OCI-LY7 (cell line): ENCODE measurements at regions not wholly inside any gene's neighbourhood (a gene's known extent, or its start where the extent isn't known, plus 50 kb on each side); places are given as distances from the start of the nearest gene placed in this dataset.

Experiments used
- BruUV-seq: library from RNA; stranded (reverse); fragments of 400-500 nt; replicated peaks from 2 replicates; lab custom pipeline; 2021; lab: Mats Ljungman, UMichigan
- CTCF ChIA-PET: fragments of 300-600 bp; sonication (Branson Sonifier 250); formaldehyde crosslinking; loops from one replicate; lab custom pipeline; 2022; ENCODE audit warnings: antibody characterized with exemption; ENCODE audit not compliant: unreplicated experiment; lab: Charles Lee
- POLR2A ChIA-PET: fragments of 300-600 bp; sonication (Branson Sonifier 250); formaldehyde crosslinking; loops from one replicate; lab custom pipeline; 2022; ENCODE audit warnings: antibody characterized with exemption; lab: Charles Lee
- DNase-seq: peaks from one replicate; pipeline ENCODE4 v3.0.0-alpha.2; 2015; ENCODE audit warnings: low spot score
- H2AFZ ChIP-seq: fragments of 200-600 bp; sonication (generic), shearing (Covaris generic); 2 replicates; pipeline ENCODE4 v1.6.1; 2014; ENCODE audit warnings: mild to moderate bottlenecking, antibody characterized with exemption, low read length, moderate library complexity
- H3K27ac ChIP-seq: fragments of 200-600 bp; sonication (generic); 2 replicates; pipeline ENCODE4 v1.5.1; 2014; ENCODE audit warnings: mixed run types, low read depth, mild to moderate bottlenecking, moderate library complexity, low read length, inconsistent platforms; ENCODE audit not compliant: poor library complexity, severe bottlenecking
- H3K36me3 ChIP-seq: fragments of 200-600 bp; sonication (generic); 2 replicates; pipeline ENCODE4 v1.6.1; 2014; ENCODE audit warnings: mild to moderate bottlenecking, antibody characterized with exemption, low read length, moderate library complexity, mixed read lengths; ENCODE audit not compliant: insufficient read depth
- H3K4me1 ChIP-seq: fragments of 200-600 bp; sonication (generic); 2 replicates; pipeline ENCODE4 v1.5.1; 2014; ENCODE audit warnings: mild to moderate bottlenecking, low read length; ENCODE audit not compliant: insufficient read depth, poor library complexity, severe bottlenecking
- H3K4me2 ChIP-seq: fragments of 200-600 bp; sonication (generic); 2 replicates; pipeline ENCODE4 v1.6.1; 2014; ENCODE audit warnings: mild to moderate bottlenecking, low read length
- H3K4me3 ChIP-seq: fragments of 200-600 bp; sonication (generic); 2 replicates; pipeline ENCODE4 v1.5.1; 2014; ENCODE audit warnings: mild to moderate bottlenecking, low read depth, low read length; ENCODE audit not compliant: poor library complexity, severe bottlenecking
- H3K79me2 ChIP-seq: fragments of 200-600 bp; sonication (generic); 2 replicates; pipeline ENCODE4 v1.6.1; 2016; ENCODE audit warnings: low read depth, mild to moderate bottlenecking, low read length, moderate library complexity, mixed read lengths; ENCODE audit not compliant: insufficient read depth
- H3K9me2 ChIP-seq: fragments of 200-600 bp; sonication (generic); 2 replicates; pipeline ENCODE4 v1.6.1; 2016; ENCODE audit warnings: mild to moderate bottlenecking, low read length, mixed read lengths; ENCODE audit not compliant: insufficient read depth
- H3K9me3 ChIP-seq: fragments of 200-600 bp; sonication (generic); 2 replicates; pipeline ENCODE4 v1.6.1; 2014; ENCODE audit warnings: mild to moderate bottlenecking, mixed run types, low read length, mixed read lengths
- H4K20me1 ChIP-seq: fragments of 200-600 bp; sonication (generic); 2 replicates; pipeline ENCODE4 v1.6.1; 2014; ENCODE audit warnings: mild to moderate bottlenecking, antibody characterized with exemption, low read length, moderate library complexity, mixed read lengths; ENCODE audit not compliant: insufficient read depth
- EZH2phosphoT487 ChIP-seq: fragments of 200-600 bp; sonication (generic); IDR thresholded peaks from 2 replicates; pipeline ENCODE4 v1.6.1; 2018; ENCODE audit warnings: low read depth, borderline replicate concordance, mild to moderate bottlenecking, mixed run types, antibody characterized with exemption, low read length, moderate library complexity, mixed read lengths
- intact Hi-C: fragments of 100-400 bp; cut with micrococcal nuclease; formaldehyde crosslinking; loops from one replicate; pipeline ENCODE4 v1.10.0; 2022; ENCODE audit not compliant: unreplicated experiment
- TF ChIP-seq, protein P1 (sequence below): fragments of 200-600 bp; sonication (generic); conservative IDR thresholded peaks from 2 replicates; pipeline ENCODE4 v1.5.1; 2014; ENCODE audit warnings: mild to moderate bottlenecking, antibody characterized with exemption, low read length, moderate library complexity, mixed read lengths

DNA sequence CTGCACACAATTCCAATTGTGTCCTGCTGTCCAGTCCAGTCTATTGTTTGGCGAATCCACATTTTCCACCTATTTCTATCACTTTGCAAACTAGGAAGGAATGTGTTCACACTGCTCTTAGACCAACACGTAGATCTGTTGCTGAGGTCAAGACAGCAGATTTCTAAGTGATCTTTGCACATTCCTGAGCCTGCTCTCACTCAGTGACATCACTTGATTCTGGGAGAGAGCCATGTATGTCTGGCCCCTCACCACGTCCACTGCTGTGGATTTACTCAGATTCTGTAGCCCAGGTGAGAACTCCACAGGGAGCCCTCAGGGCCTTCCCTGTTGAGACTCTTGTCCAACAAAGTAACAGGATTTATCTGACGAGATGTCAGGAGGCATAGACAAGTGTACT is 317.2 kb downstream of the TSN start:
- Histone ChIP-seq H3K36me3 (no peaks in the 10 kb centered on the region), H3K79me2 (no peaks in the 10 kb centered on the region), H4K20me1 (no peaks in the 10 kb centered on the region), H3K4me2 (no peak overlapping the region), H2AFZ (no peak overlapping the region), H3K27ac (no peak overlapping the region), H3K4me3 (no peak overlapping the region), H3K9me2 (no peaks in the 10 kb centered on the region), H3K4me1 (no peaks in the 10 kb centered on the region), H3K9me3 (no peaks in the 10 kb centered on the region)
- intact Hi-C loops = no loop called here
- no peak for DNase-seq
- BruUV-seq = no TSS peak
- TF ChIP-seq, protein P1, sequence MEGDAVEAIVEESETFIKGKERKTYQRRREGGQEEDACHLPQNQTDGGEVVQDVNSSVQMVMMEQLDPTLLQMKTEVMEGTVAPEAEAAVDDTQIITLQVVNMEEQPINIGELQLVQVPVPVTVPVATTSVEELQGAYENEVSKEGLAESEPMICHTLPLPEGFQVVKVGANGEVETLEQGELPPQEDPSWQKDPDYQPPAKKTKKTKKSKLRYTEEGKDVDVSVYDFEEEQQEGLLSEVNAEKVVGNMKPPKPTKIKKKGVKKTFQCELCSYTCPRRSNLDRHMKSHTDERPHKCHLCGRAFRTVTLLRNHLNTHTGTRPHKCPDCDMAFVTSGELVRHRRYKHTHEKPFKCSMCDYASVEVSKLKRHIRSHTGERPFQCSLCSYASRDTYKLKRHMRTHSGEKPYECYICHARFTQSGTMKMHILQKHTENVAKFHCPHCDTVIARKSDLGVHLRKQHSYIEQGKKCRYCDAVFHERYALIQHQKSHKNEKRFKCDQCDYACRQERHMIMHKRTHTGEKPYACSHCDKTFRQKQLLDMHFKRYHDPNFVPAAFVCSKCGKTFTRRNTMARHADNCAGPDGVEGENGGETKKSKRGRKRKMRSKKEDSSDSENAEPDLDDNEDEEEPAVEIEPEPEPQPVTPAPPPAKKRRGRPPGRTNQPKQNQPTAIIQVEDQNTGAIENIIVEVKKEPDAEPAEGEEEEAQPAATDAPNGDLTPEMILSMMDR = no peak
- no peak for TF ChIP-seq EZH2phosphoT487
- ChIA-PET POLR2A (no interaction called here), CTCF (no interaction called here)

DNA sequence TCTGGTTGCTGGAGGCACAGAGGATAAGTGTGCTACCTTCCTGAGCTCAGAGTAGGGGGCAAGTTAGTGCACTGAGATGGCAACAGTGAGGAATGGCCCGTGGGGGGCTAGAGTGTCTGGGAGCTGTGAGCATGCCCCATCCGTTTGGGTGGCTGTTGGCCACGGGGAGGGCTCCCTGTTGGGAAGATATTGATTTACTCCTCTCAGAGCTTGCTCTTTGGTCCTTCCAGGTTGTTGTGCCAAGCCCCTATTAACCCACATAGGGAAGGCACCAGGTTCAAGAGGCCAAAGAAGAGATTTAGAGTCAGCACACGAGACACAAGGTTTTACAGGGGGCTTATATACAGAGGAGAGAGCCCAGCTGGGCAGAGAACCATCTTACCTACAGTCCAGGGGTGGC is 318.8 kb downstream of the TSN start:
- no peaks in the 10 kb centered on the region for H3K9me2 ChIP-seq
- DNase-seq = no peak
- H3K4me3 ChIP-seq = no peak overlapping the region
- no peaks in the 10 kb centered on the region for H3K79me2 ChIP-seq
- H3K36me3 ChIP-seq = no peaks in the 10 kb centered on the region
- no peak overlapping the region for H3K4me2 ChIP-seq
- no peaks in the 10 kb centered on the region for H3K4me1 ChIP-seq
- no peak overlapping the region for H2AFZ ChIP-seq
- TF ChIP-seq EZH2phosphoT487 = no peak
- TF ChIP-seq, protein P1 = no peak
- BruUV-seq = no TSS peak
- no peak overlapping the region for H3K27ac ChIP-seq
- CTCF ChIA-PET = no interaction called here
- H4K20me1 ChIP-seq = no peaks in the 10 kb centered on the region
- H3K9me3 ChIP-seq = no peaks in the 10 kb centered on the region
- intact Hi-C loops = no loop called here
- POLR2A ChIA-PET = no interaction called here

DNA sequence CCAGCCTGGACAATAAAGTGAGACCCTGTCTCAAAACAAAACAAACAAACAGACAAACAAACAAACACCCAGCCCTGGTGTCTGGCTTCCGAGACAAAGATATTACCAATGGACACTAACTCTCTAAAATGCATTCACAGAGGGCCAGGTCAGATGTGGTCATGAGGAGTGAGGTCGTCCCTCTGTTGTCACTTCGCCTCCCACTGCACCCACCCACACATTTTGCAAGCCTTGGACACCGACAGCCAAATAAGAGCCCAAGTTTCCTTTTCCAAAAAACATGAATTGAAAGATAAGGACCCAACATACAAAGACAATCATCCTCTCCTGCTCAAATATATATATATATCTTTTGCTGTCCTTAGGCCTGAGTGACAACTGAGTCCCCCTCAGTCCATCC is 319.9 kb downstream of the TSN start:
- no peaks in the 10 kb centered on the region for H4K20me1 ChIP-seq
- POLR2A ChIA-PET = no interaction called here
- no peak for DNase-seq
- H3K4me3 ChIP-seq = no peak overlapping the region
- H3K36me3 ChIP-seq = no peaks in the 10 kb centered on the region
- H3K4me1 ChIP-seq = no peaks in the 10 kb centered on the region
- BruUV-seq = no TSS peak
- H3K79me2 ChIP-seq = no peaks in the 10 kb centered on the region
- H3K27ac ChIP-seq = no peak overlapping the region
- CTCF ChIA-PET = no interaction called here
- intact Hi-C loops = no loop called here
- no peak overlapping the region for H3K4me2 ChIP-seq
- H2AFZ ChIP-seq = no peak overlapping the region
- TF ChIP-seq, protein P1 = no peak
- H3K9me2 ChIP-seq = no peaks in the 10 kb centered on the region
- no peaks in the 10 kb centered on the region for H3K9me3 ChIP-seq
